ENCODE measurements at regions not wholly inside any gene's neighbourhood (a gene's known extent, or its start where the extent isn't known, plus 50 kb on each side); places are given as distances from the start of the nearest gene placed in this dataset.

DNA sequence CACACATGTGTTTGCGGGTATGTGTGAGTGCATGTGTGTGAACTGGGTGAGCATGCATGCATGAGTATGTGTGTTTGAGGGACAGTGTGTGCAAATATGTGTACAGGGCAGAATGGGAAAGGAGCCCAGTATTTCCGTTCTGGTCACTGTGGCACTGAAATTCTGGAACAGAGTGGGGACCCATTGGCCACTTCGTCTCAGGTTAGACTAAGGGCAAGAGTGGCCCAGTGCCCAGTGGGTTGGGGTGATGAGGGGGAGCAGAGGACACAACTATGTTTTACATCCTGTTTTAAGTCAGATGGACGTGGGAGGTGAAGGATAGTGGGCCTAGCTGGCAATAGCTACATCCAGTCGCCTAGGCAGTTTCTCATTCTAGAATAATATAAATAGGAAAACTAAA lies 438.5 kb downstream of the DYNC2H1 start:
- no peak for DNase-seq (ENCODE audit: low spot score)
- Histone ChIP-seq H3K4me3 (no peak overlapping the region), H3K27ac (no peak overlapping the region)
- TF ChIP-seq, protein P1, sequence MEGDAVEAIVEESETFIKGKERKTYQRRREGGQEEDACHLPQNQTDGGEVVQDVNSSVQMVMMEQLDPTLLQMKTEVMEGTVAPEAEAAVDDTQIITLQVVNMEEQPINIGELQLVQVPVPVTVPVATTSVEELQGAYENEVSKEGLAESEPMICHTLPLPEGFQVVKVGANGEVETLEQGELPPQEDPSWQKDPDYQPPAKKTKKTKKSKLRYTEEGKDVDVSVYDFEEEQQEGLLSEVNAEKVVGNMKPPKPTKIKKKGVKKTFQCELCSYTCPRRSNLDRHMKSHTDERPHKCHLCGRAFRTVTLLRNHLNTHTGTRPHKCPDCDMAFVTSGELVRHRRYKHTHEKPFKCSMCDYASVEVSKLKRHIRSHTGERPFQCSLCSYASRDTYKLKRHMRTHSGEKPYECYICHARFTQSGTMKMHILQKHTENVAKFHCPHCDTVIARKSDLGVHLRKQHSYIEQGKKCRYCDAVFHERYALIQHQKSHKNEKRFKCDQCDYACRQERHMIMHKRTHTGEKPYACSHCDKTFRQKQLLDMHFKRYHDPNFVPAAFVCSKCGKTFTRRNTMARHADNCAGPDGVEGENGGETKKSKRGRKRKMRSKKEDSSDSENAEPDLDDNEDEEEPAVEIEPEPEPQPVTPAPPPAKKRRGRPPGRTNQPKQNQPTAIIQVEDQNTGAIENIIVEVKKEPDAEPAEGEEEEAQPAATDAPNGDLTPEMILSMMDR (IDR thresholded peaks at IDR 0.05), result no peak

DNA sequence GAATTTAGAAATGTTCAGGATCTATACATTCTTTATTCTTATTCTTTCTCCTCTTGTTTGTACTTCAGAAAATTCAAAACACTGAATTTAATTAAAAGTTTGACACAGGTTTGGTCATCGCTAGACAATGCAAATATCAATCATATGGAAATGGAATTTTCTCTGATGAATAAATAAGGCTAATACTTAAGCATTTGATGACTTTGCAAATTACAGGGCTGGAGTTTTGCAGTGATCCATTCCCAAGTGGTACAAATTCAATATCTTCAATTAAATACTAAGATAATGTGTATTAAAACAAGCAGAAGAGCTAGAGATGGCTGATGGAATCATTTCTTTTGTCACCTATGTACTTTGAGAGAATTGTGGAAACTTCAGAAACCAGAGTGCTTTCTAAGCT lies 439.6 kb downstream of the DYNC2H1 start:
- no peak for DNase-seq (ENCODE audit: low spot score)
- TF ChIP-seq, protein P1 (IDR thresholded peaks at IDR 0.05), result no peak
- H3K27ac ChIP-seq, result no peak overlapping the region
- H3K4me3 ChIP-seq, result no peak overlapping the region

DNA sequence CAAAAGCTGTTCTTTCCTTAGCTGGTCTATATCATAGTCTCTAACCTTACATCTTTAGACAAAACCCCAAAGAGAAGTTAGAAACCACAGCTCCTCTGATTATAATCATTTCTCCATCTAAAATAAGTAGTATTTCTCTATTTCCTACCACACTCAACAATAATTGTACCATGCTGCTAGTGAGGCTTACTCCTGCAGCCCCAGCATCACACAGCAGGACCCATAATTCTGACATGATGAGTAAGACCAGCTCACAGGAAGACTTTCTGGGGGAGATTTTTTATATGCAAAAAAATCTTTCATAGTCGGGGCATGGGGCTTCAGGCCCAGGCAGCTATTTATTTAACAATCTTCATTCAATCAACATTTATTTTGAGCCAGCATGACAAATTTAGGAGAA lies 441.6 kb downstream of the DYNC2H1 start:
- Histone ChIP-seq H3K27ac (no peak overlapping the region), H3K4me3 (no peak overlapping the region)
- no peak for DNase-seq (ENCODE audit: low spot score)
- TF ChIP-seq, protein P1 (IDR thresholded peaks at IDR 0.05), result no peak

DNA sequence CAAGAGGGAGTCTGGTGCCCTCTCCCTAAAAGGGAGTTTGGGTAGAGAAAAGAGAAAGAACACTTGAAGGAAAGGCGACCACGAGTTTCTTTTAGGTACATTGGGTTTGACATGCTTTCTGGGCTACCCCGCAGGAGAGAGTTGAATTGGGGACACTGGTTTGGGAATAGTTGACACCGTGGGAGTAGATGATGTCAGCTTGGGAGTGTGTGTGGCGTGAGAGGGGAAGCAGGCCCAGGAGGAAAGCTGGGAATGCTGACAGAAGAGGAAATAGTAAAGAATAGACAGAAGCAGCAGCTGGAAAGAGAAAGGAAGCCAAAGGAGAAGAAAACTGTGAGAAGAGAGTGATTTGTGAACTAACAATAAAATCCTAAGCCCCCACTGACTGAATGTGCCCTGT lies 442.9 kb downstream of the DYNC2H1 start:
- Histone ChIP-seq H3K27ac (no peak overlapping the region), H3K4me3 (no peak overlapping the region)
- TF ChIP-seq, protein P1 (IDR thresholded peaks at IDR 0.05), result no peak
- no peak for DNase-seq (ENCODE audit: low spot score)

DNA sequence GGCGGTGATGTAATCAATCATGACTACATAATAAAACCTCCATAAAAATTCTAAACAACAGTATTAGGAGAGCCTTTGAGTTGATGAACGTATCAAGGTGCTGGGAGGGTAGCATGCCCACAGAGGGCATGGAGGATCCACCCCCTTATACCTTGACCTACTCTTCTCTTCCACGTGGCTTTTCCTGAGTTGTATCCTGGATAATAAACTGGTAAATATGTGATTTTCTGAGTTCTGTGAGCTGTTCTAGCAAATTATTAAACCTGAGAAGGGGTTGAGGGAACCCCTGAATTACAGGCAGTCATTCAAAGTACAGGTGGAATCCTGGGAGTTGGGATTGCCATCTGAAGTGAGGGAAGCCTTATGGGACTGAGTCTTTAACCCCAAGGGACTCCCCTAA lies 446.9 kb downstream of the DYNC2H1 start:
- H3K4me3 ChIP-seq, result no peak overlapping the region
- TF ChIP-seq, protein P1 (IDR thresholded peaks at IDR 0.05), result no peak
- no peak overlapping the region for H3K27ac ChIP-seq
- no peak for DNase-seq (ENCODE audit: low spot score)

DNA sequence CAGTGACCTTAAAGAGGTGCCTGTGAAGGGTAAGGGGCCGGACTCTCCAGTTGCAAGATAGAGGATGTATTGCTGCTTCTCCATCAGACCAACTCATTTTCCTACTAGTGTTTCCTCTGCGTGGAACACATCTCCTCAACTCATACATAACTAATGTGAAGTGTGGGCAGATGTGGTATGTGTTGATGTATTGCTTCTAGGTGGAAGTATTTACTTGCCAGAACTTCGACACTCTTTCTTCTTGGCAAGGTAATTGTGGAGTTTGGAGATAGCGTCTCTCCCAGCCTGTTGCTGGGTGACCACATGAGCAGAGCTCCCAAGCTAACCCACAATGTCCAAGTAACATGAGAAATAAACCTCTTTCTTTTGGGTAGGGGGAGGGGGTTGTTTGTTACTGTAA lies 456.9 kb downstream of the DYNC2H1 start:
- Histone ChIP-seq H3K4me3 (no peak overlapping the region), H3K27ac (no peak overlapping the region)
- DNase-seq (ENCODE audit: low spot score), result no peak
- TF ChIP-seq, protein P1 (IDR thresholded peaks at IDR 0.05), result no peak

DNA sequence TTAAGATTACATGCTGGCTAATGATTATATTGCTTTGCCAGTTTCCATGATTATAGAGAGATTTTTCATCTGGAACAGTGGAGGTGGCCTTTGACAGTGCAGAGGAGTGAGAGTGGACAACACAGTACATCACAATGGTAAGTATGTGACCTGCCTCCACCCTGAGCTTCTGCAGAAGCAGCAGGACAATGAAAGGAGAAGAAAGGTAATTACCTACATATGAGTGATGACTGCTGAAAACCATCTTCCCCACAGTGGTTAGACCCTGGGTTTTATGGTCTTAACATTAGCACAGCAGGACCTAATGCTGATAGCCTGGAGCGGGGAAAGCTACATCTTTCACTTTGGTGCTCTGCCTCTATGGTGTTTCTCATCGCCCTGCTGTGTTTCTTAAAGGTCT lies 454.7 kb upstream of the DDI1 start:
- TF ChIP-seq, protein P1 (IDR thresholded peaks at IDR 0.05), result no peak
- H3K27ac ChIP-seq, result no peak overlapping the region
- no peak for DNase-seq (ENCODE audit: low spot score)
- no peak overlapping the region for H3K4me3 ChIP-seq
